Epithelial cell of proximal tubule (primary cell): ENCODE measurements at regions not wholly inside any gene's neighbourhood (a gene's known extent, or its start where the extent isn't known, plus 50 kb on each side); places are given as distances from the start of the nearest gene placed in this dataset.

Experiments
- DNase-seq: peaks from one replicate; pipeline ENCODE4 v3.0.0-alpha.2; 2011; ENCODE audit warnings: low read depth
- H3K4me3 ChIP-seq: 2 replicates; pipeline ENCODE4 v1.5.1; 2011; ENCODE audit warnings: low read depth, mild to moderate bottlenecking, low read length
- TF ChIP-seq, protein P1 (sequence below): conservative IDR thresholded peaks from 2 replicates; pipeline ENCODE4 v1.5.1; 2012; ENCODE audit warnings: low read depth, mild to moderate bottlenecking, low read length

DNA sequence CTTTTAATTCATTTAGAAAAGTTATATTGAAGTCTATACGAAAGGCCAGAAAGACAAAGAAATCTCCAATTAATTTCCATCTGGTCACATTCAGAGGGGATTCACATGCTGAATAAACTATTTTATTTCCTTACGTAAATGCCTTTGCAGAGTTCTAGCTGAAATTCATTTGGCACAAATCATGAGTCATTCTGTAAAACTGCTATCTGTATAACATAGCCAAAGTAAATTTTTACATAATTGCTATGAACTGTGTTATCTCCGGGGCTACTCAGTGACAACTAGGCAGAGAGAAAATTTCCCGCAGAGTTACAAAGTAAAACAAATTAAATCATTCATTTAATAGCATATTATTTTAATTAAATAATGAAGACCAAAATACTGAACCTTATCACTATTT lies 463.2 kb upstream of the ADAMTS16 start:
- no peak for DNase-seq
- TF ChIP-seq, protein P1, sequence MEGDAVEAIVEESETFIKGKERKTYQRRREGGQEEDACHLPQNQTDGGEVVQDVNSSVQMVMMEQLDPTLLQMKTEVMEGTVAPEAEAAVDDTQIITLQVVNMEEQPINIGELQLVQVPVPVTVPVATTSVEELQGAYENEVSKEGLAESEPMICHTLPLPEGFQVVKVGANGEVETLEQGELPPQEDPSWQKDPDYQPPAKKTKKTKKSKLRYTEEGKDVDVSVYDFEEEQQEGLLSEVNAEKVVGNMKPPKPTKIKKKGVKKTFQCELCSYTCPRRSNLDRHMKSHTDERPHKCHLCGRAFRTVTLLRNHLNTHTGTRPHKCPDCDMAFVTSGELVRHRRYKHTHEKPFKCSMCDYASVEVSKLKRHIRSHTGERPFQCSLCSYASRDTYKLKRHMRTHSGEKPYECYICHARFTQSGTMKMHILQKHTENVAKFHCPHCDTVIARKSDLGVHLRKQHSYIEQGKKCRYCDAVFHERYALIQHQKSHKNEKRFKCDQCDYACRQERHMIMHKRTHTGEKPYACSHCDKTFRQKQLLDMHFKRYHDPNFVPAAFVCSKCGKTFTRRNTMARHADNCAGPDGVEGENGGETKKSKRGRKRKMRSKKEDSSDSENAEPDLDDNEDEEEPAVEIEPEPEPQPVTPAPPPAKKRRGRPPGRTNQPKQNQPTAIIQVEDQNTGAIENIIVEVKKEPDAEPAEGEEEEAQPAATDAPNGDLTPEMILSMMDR: no peak

DNA sequence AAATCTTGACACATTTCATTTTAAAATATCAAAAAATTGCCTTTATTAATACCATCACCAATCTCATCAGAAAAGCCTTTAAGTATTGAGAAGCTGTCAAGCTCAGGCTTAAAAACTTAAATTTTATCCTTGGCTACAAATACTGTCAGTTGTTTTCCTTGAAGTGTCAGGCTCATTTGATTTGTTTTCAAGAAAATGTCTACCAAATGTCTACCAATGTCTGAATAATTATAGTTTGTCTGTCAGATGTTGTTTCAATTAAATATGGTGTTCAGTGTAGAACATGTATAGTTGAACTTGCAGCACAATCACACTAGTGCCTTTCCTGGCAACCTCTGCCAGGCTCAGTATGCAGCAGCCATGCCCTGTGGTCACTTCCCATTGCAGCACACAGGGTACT lies 455.2 kb upstream of the ADAMTS16 start:
- no peak overlapping the region for H3K4me3 ChIP-seq
- TF ChIP-seq, protein P1: no peak
- no peak for DNase-seq

More for the DNA sequence above, 463.2 kb upstream of the ADAMTS16 start:
- H3K4me3 ChIP-seq: no peak overlapping the region

DNA sequence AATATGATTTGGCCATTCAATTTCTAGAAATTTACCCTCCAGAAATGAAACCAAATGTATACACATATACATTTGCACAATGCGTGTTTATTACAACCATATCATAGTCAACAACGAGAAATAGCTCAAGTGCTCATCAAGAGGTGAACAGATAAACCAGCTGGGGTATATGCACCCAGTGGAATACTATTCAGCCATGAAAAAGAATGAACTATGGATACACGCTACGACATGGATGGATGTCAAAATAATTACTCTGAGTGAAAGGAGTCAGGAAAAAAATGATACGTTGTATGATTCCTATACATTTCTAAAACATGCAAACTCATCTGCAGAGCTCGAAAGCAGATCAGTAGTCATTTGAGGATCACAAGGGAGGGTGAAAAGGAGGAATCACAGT lies 441.5 kb upstream of the ADAMTS16 start:
- H3K4me3 ChIP-seq: no peak overlapping the region
- TF ChIP-seq, protein P1: no peak

DNA sequence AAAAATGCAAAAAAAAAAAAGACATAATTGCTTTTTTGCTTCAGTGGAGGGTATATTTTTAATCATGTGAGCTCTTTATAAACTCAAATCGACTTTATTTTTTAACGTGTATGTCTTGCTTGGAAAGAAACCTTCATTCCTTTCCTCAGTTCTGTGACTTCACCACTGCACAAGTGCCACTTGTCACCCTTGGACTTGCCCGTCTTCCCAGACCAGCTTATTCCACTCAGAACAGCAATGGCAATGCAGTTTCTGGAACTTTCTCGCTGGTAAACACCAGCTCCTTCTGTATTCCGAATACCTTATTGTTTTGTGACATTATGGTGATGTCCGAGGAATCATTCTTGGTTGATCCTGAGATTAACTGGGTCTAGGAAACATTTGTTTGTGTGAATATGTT lies 440.5 kb upstream of the ADAMTS16 start:
- no peak for DNase-seq
- TF ChIP-seq, protein P1: no peak
- no peak overlapping the region for H3K4me3 ChIP-seq

More for the DNA sequence above, 441.5 kb upstream of the ADAMTS16 start:
- no peak for DNase-seq

DNA sequence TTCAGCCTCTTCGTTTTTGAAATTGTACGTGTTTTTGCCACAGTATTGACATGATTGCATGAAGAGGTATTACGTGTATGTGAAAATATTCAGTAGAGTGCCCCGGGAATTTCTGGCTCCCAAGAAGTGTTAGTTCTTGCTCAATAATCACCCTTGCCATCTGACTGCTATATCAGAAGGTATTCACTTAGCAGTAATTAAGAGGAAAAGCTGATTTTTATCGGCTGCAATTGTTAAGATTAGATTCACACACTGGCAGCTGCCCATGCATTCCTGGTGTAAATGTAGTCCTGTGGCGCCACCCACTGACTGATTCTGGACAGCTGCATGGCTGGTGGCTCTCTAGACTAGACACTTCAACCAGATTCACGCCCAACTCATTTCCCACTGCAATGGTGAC lies 440.1 kb upstream of the ADAMTS16 start:
- DNase-seq: peak; percentile 84
- TF ChIP-seq, protein P1: peak; percentile 92
- H3K4me3 ChIP-seq: no peak overlapping the region

DNA sequence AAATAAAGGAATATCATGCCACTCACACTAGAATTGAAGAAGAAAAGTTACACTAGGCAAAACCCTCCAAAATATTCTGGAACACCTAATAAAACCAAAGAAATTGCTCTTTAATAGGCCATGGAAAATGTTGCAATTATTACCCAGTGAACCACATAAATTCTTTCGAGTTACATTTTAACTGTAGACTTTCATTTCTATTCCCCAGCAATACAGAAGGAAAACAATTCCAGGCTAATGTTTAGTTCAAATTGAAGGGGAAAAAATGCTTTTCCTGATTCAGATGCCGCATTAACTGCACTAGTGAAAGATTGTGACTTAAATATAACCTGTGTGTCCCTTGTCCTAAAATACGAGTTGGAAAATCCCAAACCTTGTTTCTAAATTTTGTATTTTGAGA lies 439.3 kb upstream of the ADAMTS16 start:
- TF ChIP-seq, protein P1: no peak
- H3K4me3 ChIP-seq: no peak overlapping the region
- peak; percentile 64 for DNase-seq

DNA sequence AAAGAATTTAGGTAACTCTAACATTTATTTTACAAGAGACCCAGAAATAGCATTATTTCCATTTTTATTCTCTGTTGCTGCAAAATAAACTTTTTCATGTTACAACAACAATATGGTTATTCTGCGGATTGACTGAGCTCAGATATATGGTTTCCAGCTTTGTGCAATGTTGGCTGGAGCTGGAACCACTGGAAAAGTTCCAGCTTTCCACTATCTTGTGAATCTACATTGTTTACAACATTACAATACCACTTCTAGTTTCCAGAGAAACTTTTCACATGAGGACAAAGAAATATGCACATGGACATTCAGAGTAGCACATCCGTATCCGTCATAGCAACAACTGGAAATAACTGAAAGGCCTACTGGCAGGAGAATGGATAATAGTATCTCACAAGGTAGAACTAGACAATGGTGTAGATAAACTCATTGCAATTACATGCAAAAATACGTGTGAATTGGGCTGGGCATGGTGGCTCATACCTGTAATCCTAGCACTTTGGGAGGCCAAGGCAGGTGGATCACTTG lies 436.1 kb upstream of the ADAMTS16 start:
- TF ChIP-seq, protein P1: no peak
- no peak overlapping the region for H3K4me3 ChIP-seq
- DNase-seq: no peak
